ENCODE measurements at regions not wholly inside any gene's neighbourhood (a gene's known extent, or its start where the extent isn't known, plus 50 kb on each side); places are given as distances from the start of the nearest gene placed in this dataset.

GRCh38 chr6:4351520-4352321 lies 216.3 kb upstream of the ECI2 start:
- no peak overlapping the region for H3K4me3 ChIP-seq (ENCODE audit: low read depth, low read length)
- no peak for TF ChIP-seq CTCF (IDR thresholded peaks at IDR 0.05; ENCODE audit: insufficient read depth, low read depth, low read length, missing control alignments)
- DNase-seq (ENCODE audit: low read depth), result no peak

GRCh38 chr6:4350567-4351519 lies 215.5 kb upstream of the ECI2 start:
- DNase-seq (ENCODE audit: low read depth), result no peak
- TF ChIP-seq CTCF (IDR thresholded peaks at IDR 0.05; ENCODE audit: insufficient read depth, low read depth, low read length, missing control alignments), result no peak
- no peak overlapping the region for H3K4me3 ChIP-seq (ENCODE audit: low read depth, low read length)

- no peak overlapping the region for H3K4me3 ChIP-seq (ENCODE audit: low read depth, low read length)
- no peak for TF ChIP-seq CTCF (IDR thresholded peaks at IDR 0.05; ENCODE audit: insufficient read depth, low read depth, low read length, missing control alignments)
- DNase-seq (ENCODE audit: low read depth), result no peak
Observed at GRCh38 chr6:4349931-4350330, 214.6 kb upstream of the ECI2 start.

- no peak overlapping the region for H3K4me3 ChIP-seq (ENCODE audit: low read depth, low read length)
- DNase-seq (ENCODE audit: low read depth), result no peak
- TF ChIP-seq CTCF (IDR thresholded peaks at IDR 0.05; ENCODE audit: insufficient read depth, low read depth, low read length, missing control alignments), result no peak
Observed at GRCh38 chr6:4349323-4349722, 213.9 kb upstream of the ECI2 start.

GRCh38 chr6:4348462-4349112 lies 213.2 kb upstream of the ECI2 start:
- TF ChIP-seq CTCF (IDR thresholded peaks at IDR 0.05; ENCODE audit: insufficient read depth, low read depth, low read length, missing control alignments), result no peak
- DNase-seq (ENCODE audit: low read depth), result peak; percentile 62
- H3K4me3 ChIP-seq (ENCODE audit: low read depth, low read length), result no peak overlapping the region

GRCh38 chr6:4347877-4348276 lies 212.5 kb upstream of the ECI2 start:
- H3K4me3 ChIP-seq (ENCODE audit: low read depth, low read length), result no peak overlapping the region
- TF ChIP-seq CTCF (IDR thresholded peaks at IDR 0.05; ENCODE audit: insufficient read depth, low read depth, low read length, missing control alignments), result no peak
- DNase-seq (ENCODE audit: low read depth), result no peak

Data from GM12865 (cell line).